ENCODE measurements at regions not wholly inside any gene's neighbourhood (a gene's known extent, or its start where the extent isn't known, plus 50 kb on each side); places are given as distances from the start of the nearest gene placed in this dataset.

GRCh38 chr1:217189362-217189761 lies 441.5 kb downstream of the GPATCH2 start:
- POLR2A ChIA-PET = no interaction called here
- RAD21 ChIA-PET (ENCODE audit: unreplicated experiment) = no interaction called here
- no peaks in the 10 kb centered on the region for H3K79me2 ChIP-seq (ENCODE audit: control insufficient read depth, insufficient read depth, low read length)
- no peaks in the 10 kb centered on the region for H4K20me1 ChIP-seq (ENCODE audit: control insufficient read depth, insufficient read depth)
- H3K9ac ChIP-seq (ENCODE audit: control insufficient read depth, insufficient read depth, low read length) = no peak overlapping the region
- H3K27ac ChIP-seq (ENCODE audit: control insufficient read depth, insufficient read depth) = no peak overlapping the region
- no peak overlapping the region for H3K4me3 ChIP-seq
- 0% methylated on average over 1 of the region's 1 CpG for WGBS (ENCODE audit: insufficient coverage, insufficient replicate concordance, low lambda C conversion rate, missing lambda C conversion rate)
- intact Hi-C loops (cut with micrococcal nuclease; ENCODE audit: unreplicated experiment) = loop anchor here (10.0 kb wide), 1 partner anchor 55 kb away; no protein-coding TSS in a partner anchor
- no TSS peak for BruUV-seq (replicated peaks)
- no peak overlapping the region for H2AFZ ChIP-seq (ENCODE audit: control insufficient read depth, low read depth, low read length)
- no peaks in the 10 kb centered on the region for H3K4me1 ChIP-seq (ENCODE audit: control insufficient read depth, insufficient read depth, low read length)
- H3K9me3 ChIP-seq (replicated peaks; ENCODE audit: control insufficient read depth, insufficient read depth, low read length) = no peaks in the 10 kb centered on the region
- CTCF ChIA-PET = no interaction called here
- no peaks in the 10 kb centered on the region for H3K27me3 ChIP-seq (replicated peaks in 1 of 2; ENCODE audit: control insufficient read depth in 2 of 2, insufficient read depth in 2 of 2, low read length in 1 of 2)
- ATAC-seq (no peak), DNase-seq (ENCODE audit: low read depth, low spot score) (no peak), FAIRE-seq (no peak)
- in situ Hi-C loops (cut with MboI) = no loop called here
- no peak overlapping the region for H3K4me2 ChIP-seq (ENCODE audit: control insufficient read depth, insufficient read depth)
- H3K36me3 ChIP-seq (ENCODE audit: control insufficient read depth in 2 of 2, insufficient read depth in 2 of 2, low read length in 1 of 2) = no peaks in the 10 kb centered on the region
- SMC1A ChIA-PET (ENCODE audit: uncharacterized antibody, unreplicated experiment) = no interaction called here
- TF ChIP-seq EZH2 (IDR thresholded peaks at IDR 0.05; ENCODE audit: borderline replicate concordance, control insufficient read depth, low read depth, low read length) (no peak), RFX5 (IDR thresholded peaks at IDR 0.05; ENCODE audit: low read depth, low read length) (no peak), ETV6 (conservative IDR thresholded peaks at IDR 0.05 in 1 of 2, IDR thresholded peaks at IDR 0.05 in 1 of 2; ENCODE audit: borderline replicate concordance in 1 of 2, low read depth in 1 of 2) (no peak), NFYB (IDR thresholded peaks at IDR 0.05; ENCODE audit: insufficient read depth, low read depth, low read length) (no peak), HDAC6 (IDR thresholded peaks at IDR 0.05; ENCODE audit: unreplicated experiment) (no peak), RCOR1 (conservative IDR thresholded peaks at IDR 0.05; ENCODE audit: low read depth, low read length) (no peak), MXI1 (IDR thresholded peaks at IDR 0.05; ENCODE audit: low read depth, low read length) (no peak), MYB (IDR thresholded peaks at IDR 0.05; ENCODE audit: borderline replicate concordance, low read depth, low read length) (no peak), SMARCA5 (IDR thresholded peaks at IDR 0.05) (no peak), CHD2 (IDR thresholded peaks at IDR 0.05; ENCODE audit: borderline replicate concordance, low read depth, low read length) (no peak), HCFC1 (IDR thresholded peaks at IDR 0.05; ENCODE audit: low read length) (no peak), RB1 (IDR thresholded peaks at IDR 0.05; ENCODE audit: borderline replicate concordance) (no peak), POLR2AphosphoS2 (IDR thresholded peaks at IDR 0.05; ENCODE audit: low read depth, low read length) (no peak), BMI1 (IDR thresholded peaks at IDR 0.05; ENCODE audit: borderline replicate concordance) (no peak)
- TF ChIP-seq, protein P1, sequence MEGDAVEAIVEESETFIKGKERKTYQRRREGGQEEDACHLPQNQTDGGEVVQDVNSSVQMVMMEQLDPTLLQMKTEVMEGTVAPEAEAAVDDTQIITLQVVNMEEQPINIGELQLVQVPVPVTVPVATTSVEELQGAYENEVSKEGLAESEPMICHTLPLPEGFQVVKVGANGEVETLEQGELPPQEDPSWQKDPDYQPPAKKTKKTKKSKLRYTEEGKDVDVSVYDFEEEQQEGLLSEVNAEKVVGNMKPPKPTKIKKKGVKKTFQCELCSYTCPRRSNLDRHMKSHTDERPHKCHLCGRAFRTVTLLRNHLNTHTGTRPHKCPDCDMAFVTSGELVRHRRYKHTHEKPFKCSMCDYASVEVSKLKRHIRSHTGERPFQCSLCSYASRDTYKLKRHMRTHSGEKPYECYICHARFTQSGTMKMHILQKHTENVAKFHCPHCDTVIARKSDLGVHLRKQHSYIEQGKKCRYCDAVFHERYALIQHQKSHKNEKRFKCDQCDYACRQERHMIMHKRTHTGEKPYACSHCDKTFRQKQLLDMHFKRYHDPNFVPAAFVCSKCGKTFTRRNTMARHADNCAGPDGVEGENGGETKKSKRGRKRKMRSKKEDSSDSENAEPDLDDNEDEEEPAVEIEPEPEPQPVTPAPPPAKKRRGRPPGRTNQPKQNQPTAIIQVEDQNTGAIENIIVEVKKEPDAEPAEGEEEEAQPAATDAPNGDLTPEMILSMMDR (IDR thresholded peaks at IDR 0.05 in 2 of 3, conservative IDR thresholded peaks at IDR 0.05 in 1 of 3; ENCODE audit: control insufficient read depth in 2 of 3, extremely low read depth in 1 of 3, insufficient read depth in 1 of 3, low read depth in 3 of 3, low read length in 3 of 3) = no peak
- TF ChIP-seq, protein P2, sequence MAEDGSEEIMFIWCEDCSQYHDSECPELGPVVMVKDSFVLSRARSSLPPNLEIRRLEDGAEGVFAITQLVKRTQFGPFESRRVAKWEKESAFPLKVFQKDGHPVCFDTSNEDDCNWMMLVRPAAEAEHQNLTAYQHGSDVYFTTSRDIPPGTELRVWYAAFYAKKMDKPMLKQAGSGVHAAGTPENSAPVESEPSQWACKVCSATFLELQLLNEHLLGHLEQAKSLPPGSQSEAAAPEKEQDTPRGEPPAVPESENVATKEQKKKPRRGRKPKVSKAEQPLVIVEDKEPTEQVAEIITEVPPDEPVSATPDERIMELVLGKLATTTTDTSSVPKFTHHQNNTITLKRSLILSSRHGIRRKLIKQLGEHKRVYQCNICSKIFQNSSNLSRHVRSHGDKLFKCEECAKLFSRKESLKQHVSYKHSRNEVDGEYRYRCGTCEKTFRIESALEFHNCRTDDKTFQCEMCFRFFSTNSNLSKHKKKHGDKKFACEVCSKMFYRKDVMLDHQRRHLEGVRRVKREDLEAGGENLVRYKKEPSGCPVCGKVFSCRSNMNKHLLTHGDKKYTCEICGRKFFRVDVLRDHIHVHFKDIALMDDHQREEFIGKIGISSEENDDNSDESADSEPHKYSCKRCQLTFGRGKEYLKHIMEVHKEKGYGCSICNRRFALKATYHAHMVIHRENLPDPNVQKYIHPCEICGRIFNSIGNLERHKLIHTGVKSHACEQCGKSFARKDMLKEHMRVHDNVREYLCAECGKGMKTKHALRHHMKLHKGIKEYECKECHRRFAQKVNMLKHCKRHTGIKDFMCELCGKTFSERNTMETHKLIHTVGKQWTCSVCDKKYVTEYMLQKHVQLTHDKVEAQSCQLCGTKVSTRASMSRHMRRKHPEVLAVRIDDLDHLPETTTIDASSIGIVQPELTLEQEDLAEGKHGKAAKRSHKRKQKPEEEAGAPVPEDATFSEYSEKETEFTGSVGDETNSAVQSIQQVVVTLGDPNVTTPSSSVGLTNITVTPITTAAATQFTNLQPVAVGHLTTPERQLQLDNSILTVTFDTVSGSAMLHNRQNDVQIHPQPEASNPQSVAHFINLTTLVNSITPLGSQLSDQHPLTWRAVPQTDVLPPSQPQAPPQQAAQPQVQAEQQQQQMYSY (CRISPR knock-in tag; IDR thresholded peaks at IDR 0.05) = no peak
- TF ChIP-seq, protein P3, sequence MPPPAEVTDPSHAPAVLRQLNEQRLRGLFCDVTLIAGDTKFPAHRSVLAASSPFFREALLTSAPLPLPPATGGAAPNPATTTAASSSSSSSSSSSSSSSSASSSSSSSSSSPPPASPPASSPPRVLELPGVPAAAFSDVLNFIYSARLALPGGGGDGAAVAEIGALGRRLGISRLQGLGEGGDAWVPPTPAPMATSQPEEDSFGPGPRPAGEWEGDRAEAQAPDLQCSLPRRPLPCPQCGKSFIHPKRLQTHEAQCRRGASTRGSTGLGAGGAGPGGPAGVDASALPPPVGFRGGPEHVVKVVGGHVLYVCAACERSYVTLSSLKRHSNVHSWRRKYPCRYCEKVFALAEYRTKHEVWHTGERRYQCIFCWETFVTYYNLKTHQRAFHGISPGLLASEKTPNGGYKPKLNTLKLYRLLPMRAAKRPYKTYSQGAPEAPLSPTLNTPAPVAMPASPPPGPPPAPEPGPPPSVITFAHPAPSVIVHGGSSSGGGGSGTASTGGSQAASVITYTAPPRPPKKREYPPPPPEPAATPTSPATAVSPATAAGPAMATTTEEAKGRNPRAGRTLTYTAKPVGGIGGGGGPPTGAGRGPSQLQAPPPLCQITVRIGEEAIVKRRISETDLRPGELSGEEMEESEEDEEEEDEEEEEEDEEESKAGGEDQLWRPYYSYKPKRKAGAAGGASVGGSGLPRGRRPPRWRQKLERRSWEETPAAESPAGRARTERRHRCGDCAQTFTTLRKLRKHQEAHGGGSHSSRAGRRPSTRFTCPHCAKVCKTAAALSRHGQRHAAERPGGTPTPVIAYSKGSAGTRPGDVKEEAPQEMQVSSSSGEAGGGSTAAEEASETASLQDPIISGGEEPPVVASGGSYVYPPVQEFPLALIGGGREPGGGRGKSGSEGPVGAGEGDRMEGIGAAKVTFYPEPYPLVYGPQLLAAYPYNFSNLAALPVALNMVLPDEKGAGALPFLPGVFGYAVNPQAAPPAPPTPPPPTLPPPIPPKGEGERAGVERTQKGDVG (CRISPR knock-in tag; IDR thresholded peaks at IDR 0.05) = no peak

All from GM12878 (cell line).